HFFc6 (cell line): ENCODE measurements at regions not wholly inside any gene's neighbourhood (a gene's known extent, or its start where the extent isn't known, plus 50 kb on each side); places are given as distances from the start of the nearest gene placed in this dataset.

Experiments
- DNase-seq: peaks from one replicate; pipeline ENCODE4 v3.0.0-alpha.2; 2018
- H3K27ac Mint-ChIP-seq: 2 replicates; pipeline ENCODE4 v1.8.0; 2020; ENCODE audit warnings: mild to moderate bottlenecking, mixed read lengths
- H3K27me3 Mint-ChIP-seq: 2 replicates; pipeline ENCODE4 v1.8.0; 2021; ENCODE audit warnings: mild to moderate bottlenecking, moderate library complexity, mixed read lengths; ENCODE audit not compliant: insufficient read depth
- H3K36me3 Mint-ChIP-seq: 2 replicates; pipeline ENCODE4 v1.8.0; 2021; ENCODE audit warnings: low read depth, mixed read lengths
- H3K4me1 Mint-ChIP-seq: 2 replicates; pipeline ENCODE4 v1.8.0; 2020; ENCODE audit warnings: low read depth, mixed read lengths
- H3K4me3 Mint-ChIP-seq: 2 replicates; pipeline ENCODE4 v1.8.0; 2020; ENCODE audit warnings: mild to moderate bottlenecking, moderate library complexity, mixed read lengths
- H3K9me3 Mint-ChIP-seq: 2 replicates; pipeline ENCODE4 v1.8.0; 2020; ENCODE audit warnings: mild to moderate bottlenecking, mixed read lengths
- TF ChIP-seq, protein P1 (sequence below): fragments of 200-600 bp; sonication (generic); IDR thresholded peaks from 2 replicates; pipeline ENCODE4 v1.5.0; 2021; ENCODE audit warnings: antibody characterized with exemption, mild to moderate bottlenecking

DNA sequence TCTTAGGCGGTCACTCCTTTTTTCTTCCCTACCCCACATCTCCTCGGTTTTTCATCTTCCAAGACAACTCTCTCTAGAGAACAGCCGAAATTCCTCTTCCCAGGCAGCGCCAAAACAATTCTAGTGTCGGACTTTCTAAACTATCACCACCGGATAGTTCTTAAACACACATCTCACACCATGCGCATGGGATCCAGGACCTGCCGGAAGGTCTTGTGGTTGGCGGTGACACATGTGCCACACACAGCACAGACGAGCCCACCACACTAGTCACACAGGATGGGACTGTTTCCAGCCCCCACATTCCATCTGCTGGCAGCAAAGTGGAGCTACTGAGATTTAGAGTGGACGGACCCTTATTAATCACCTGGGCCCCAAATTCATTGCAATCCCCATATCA is 614.9 kb upstream of the CADM1 start:
- Mint-ChIP-seq H3K36me3 (no peaks in the 10 kb centered on the region; the same call in 1 of the 2 replicates), H3K4me3 (no peak overlapping the region), H3K27me3 (no peaks in the 10 kb centered on the region), H3K27ac (no peak overlapping the region), H3K4me1 (no peaks in the 10 kb centered on the region), H3K9me3 (peaks cover 61% of the 10 kb centered on the region)
- DNase-seq = no peak
- TF ChIP-seq, protein P1, sequence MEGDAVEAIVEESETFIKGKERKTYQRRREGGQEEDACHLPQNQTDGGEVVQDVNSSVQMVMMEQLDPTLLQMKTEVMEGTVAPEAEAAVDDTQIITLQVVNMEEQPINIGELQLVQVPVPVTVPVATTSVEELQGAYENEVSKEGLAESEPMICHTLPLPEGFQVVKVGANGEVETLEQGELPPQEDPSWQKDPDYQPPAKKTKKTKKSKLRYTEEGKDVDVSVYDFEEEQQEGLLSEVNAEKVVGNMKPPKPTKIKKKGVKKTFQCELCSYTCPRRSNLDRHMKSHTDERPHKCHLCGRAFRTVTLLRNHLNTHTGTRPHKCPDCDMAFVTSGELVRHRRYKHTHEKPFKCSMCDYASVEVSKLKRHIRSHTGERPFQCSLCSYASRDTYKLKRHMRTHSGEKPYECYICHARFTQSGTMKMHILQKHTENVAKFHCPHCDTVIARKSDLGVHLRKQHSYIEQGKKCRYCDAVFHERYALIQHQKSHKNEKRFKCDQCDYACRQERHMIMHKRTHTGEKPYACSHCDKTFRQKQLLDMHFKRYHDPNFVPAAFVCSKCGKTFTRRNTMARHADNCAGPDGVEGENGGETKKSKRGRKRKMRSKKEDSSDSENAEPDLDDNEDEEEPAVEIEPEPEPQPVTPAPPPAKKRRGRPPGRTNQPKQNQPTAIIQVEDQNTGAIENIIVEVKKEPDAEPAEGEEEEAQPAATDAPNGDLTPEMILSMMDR = no peak

DNA sequence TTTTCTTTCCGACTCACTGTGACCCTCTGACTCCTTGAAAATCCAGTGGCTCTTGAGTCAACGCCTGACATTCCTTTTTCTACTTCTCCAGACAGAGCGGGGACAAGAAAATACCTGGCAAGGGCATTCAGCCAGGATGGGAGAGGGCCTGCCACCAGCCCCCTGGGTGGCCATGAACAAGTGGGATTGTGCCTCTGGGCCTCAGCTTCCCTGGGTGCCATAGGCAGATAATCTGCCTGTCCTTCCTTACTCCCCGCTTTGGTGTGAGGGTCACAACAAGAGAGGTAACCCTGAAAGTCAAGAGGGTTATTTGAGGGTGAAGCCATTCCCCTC is 613.9 kb upstream of the CADM1 start:
- Mint-ChIP-seq H3K4me3 (no peak overlapping the region), H3K36me3 (no peaks in the 10 kb centered on the region; the same call in 1 of the 2 replicates), H3K4me1 (no peaks in the 10 kb centered on the region), H3K27me3 (no peaks in the 10 kb centered on the region), H3K9me3 (peaks cover 59% of the 10 kb centered on the region), H3K27ac (no peak overlapping the region)
- TF ChIP-seq, protein P1 = no peak
- DNase-seq = no peak

DNA sequence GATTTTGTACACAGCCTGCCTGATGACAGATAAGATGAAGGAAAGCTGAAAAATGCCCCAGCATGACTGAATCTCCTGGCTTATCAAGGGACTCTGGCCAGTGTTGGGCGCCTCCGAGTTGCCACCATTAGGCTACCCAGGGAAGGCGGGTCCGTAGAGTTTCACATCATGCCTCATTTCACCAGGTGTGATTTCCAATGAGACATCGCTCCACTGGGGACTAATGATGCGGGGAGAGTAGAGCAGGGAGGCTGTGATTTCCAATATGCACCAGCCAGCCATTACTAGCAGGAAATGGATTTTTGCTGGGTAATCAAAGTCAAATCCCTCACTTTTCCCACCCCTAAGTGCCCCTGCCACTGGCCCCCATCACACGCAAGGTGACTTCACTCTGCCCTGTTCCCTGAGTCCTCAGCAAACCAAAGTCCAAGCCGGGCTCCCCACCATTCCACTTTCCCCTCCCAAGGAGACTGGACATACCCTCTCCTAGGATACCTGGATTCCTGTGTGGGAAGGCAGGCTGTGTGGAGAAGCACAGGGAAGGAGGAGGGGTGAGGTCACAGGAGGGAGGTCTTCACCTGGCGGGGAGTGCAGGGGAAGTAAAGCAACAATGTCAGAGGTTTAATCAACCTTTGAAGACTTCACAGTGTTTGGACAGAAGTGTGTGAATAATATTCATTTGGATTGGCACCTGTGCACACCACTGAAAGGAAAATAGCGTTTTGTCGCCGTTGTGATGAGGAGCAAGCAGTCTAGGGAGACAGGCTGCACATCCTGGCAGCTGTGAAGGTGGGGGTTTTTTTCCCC is 613.3 kb upstream of the CADM1 start:
- no peak for DNase-seq
- Mint-ChIP-seq H3K36me3 (no peaks in the 10 kb centered on the region; the same call in 1 of the 2 replicates), H3K27ac (no peak overlapping the region), H3K4me1 (no peaks in the 10 kb centered on the region), H3K27me3 (no peaks in the 10 kb centered on the region), H3K4me3 (no peak overlapping the region), H3K9me3 (peaks cover 62% of the 10 kb centered on the region)
- TF ChIP-seq, protein P1 = no peak

DNA sequence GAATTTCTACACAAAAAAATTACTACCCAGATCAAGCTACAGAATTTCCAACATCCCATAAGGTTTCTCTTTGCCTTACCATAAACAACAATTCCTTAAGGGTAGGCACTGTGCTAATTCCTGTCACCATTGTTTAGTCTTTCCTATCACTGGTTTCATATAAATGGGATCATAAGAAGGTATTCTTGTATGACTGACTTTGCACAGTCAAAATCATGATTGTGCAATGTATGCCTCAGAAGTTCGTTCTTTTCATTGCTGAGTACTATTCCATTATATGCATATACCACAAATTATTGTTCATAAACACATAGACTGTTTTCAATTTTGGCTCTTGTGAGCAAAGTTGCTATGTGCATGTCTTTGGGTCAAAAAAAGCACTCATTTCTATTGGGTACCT is 611.6 kb upstream of the CADM1 start:
- H3K36me3 Mint-ChIP-seq = no peaks in the 10 kb centered on the region; the same call in 1 of the 2 replicates
- H3K4me1 Mint-ChIP-seq = no peaks in the 10 kb centered on the region
- peaks cover 71% of the 10 kb centered on the region for H3K9me3 Mint-ChIP-seq

DNA sequence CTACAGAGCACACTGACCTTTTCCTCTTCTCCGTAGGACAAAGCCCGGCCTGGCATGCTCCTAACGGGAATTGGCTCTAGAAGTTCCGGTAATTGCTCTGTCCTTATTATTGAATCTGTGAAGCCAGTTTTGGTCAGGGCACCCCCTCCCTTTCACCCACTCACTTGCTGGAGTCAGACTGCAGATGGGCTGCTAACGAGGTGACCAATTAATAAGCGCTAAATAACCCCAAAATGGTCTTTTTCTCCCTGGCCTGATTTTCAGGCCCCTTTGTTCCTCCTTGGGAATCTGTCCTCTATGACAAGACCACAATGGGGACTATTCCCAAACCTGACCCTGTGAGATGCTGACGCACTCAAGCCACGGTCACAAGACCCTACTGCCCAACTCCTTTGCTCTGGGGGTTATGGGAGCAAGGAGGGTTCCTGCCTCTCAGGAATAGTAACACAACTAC is 610.0 kb upstream of the CADM1 start:
- TF ChIP-seq, protein P1 = no peak
- no peak for DNase-seq
- no peaks in the 10 kb centered on the region; the same call in 1 of the 2 replicates for H3K36me3 Mint-ChIP-seq
- no peak overlapping the region for H3K27ac Mint-ChIP-seq
- H3K27me3 Mint-ChIP-seq = 0 out of 2 replicates have a peak, but pooled peaks cover 1% of the 10 kb centered on the region
- no peaks in the 10 kb centered on the region for H3K4me1 Mint-ChIP-seq
- no peak overlapping the region for H3K4me3 Mint-ChIP-seq
- peaks cover 75% of the 10 kb centered on the region for H3K9me3 Mint-ChIP-seq

More for the DNA sequence above, 611.6 kb upstream of the CADM1 start:
- H3K27me3 Mint-ChIP-seq = 0 out of 2 replicates have a peak, but pooled peaks cover 1% of the 10 kb centered on the region
- no peak overlapping the region for H3K27ac Mint-ChIP-seq
- TF ChIP-seq, protein P1 = no peak
- no peak for DNase-seq
- no peak overlapping the region for H3K4me3 Mint-ChIP-seq
